ENCODE measurements at regions not wholly inside any gene's neighbourhood (a gene's known extent, or its start where the extent isn't known, plus 50 kb on each side); places are given as distances from the start of the nearest gene placed in this dataset.

DNA sequence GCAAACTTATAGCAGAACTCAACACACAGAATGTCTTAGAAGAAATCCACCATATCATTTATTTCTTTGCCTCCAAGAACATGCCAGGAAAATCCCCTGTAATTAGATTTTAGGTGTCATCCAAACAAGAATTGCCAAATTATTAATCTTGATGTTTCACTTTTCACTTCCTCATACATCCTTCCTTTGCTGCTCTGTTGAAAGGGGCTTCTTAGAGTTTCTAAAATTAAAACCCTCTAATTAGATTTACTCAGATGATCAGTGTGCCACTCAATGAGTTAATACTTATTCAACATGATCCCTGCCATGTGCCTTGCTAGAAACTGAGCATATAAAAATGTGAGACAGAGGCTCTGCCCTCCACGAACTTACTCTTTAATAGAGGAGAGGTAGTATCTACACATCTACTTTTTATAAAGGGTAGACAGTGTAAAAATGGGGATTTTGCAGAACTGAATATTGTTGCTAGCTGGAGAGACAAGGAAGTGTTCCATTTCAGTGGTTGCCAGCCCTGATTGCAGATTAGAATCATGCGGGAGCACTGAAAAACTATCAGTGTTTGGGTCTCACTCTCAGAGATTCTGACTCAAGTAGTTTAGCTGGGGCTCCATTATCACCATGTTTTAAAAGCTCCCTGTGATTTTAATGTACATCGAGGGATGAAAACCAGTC, 498.4 kb downstream of the TLE4 start:
- TF ChIP-seq, protein P1, sequence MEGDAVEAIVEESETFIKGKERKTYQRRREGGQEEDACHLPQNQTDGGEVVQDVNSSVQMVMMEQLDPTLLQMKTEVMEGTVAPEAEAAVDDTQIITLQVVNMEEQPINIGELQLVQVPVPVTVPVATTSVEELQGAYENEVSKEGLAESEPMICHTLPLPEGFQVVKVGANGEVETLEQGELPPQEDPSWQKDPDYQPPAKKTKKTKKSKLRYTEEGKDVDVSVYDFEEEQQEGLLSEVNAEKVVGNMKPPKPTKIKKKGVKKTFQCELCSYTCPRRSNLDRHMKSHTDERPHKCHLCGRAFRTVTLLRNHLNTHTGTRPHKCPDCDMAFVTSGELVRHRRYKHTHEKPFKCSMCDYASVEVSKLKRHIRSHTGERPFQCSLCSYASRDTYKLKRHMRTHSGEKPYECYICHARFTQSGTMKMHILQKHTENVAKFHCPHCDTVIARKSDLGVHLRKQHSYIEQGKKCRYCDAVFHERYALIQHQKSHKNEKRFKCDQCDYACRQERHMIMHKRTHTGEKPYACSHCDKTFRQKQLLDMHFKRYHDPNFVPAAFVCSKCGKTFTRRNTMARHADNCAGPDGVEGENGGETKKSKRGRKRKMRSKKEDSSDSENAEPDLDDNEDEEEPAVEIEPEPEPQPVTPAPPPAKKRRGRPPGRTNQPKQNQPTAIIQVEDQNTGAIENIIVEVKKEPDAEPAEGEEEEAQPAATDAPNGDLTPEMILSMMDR (IDR thresholded peaks at IDR 0.05; ENCODE audit: low read depth, low read length) = no peak
- TF ChIP-seq MYC (IDR thresholded peaks at IDR 0.05; ENCODE audit: low read depth, low read length) = no peak
- no peak for TF ChIP-seq POLR2A (IDR thresholded peaks at IDR 0.05; ENCODE audit: extremely low read depth, insufficient read length)
